ENCODE measurements at regions not wholly inside any gene's neighbourhood (a gene's known extent, or its start where the extent isn't known, plus 50 kb on each side); places are given as distances from the start of the nearest gene placed in this dataset.

DNA sequence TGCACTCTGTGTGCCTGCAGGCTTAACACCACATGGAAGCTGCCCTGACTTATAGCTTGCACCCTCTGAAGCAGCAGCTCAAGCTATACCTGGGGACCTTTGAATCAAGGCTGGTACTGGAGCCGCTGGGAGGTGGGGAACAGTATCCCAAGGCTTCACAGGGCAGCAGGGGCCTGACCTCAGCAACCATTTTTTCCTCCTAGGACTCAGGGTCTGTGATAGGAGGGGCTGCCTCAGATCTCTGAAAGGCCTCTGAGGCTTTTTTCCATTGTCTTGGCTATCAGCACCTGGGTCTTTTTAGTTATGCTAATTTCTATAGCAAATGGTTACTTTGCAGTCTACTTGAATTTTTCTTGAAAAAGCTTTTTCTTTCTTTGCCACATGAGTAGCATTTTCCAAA lies 80.2 kb upstream of the OPRM1 start:
- no peak for DNase-seq
- TF ChIP-seq, protein P1, sequence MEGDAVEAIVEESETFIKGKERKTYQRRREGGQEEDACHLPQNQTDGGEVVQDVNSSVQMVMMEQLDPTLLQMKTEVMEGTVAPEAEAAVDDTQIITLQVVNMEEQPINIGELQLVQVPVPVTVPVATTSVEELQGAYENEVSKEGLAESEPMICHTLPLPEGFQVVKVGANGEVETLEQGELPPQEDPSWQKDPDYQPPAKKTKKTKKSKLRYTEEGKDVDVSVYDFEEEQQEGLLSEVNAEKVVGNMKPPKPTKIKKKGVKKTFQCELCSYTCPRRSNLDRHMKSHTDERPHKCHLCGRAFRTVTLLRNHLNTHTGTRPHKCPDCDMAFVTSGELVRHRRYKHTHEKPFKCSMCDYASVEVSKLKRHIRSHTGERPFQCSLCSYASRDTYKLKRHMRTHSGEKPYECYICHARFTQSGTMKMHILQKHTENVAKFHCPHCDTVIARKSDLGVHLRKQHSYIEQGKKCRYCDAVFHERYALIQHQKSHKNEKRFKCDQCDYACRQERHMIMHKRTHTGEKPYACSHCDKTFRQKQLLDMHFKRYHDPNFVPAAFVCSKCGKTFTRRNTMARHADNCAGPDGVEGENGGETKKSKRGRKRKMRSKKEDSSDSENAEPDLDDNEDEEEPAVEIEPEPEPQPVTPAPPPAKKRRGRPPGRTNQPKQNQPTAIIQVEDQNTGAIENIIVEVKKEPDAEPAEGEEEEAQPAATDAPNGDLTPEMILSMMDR (IDR thresholded peaks at IDR 0.05), result no peak
- TF ChIP-seq POLR2A (IDR thresholded peaks at IDR 0.05), result no peak
- Histone ChIP-seq H3K36me3 (no peaks in the 10 kb centered on the region), H3K4me3 (no peak overlapping the region), H3K27ac (no peak overlapping the region), H3K9me3 (no peaks in the 10 kb centered on the region), H3K27me3 (no peaks in the 10 kb centered on the region), H3K4me1 (no peaks in the 10 kb centered on the region)
- intact Hi-C loops (cut with DNase I; ENCODE audit: low total_unique reads), result no loop called here

DNA sequence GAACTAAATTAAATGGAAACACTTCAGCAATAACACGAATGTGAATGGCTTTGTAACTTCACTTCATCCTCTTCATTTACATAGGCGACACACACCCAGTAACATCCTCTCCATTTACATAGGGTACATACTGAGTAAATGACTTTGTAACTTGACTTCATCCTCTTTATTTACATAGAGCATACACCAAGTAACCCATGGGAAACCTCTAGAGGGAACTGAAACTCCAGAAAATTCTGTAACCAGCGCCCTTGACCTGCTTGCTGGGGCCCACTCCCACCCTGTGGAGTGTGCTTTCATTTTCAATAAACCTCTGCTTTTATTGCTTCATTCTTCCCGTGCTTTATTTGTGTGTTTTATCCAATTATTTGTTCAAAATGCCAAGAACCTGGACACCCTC lies 81.6 kb upstream of the OPRM1 start:
- no peaks in the 10 kb centered on the region for H3K36me3 ChIP-seq
- intact Hi-C loops (cut with DNase I; ENCODE audit: low total_unique reads), result no loop called here
- no peaks in the 10 kb centered on the region for H3K9me3 ChIP-seq
- no peak overlapping the region for H3K4me3 ChIP-seq
- no peak for DNase-seq
- TF ChIP-seq, protein P1 (IDR thresholded peaks at IDR 0.05), result no peak
- TF ChIP-seq POLR2A (IDR thresholded peaks at IDR 0.05), result no peak
- no peak overlapping the region for H3K27ac ChIP-seq
- no peaks in the 10 kb centered on the region for H3K4me1 ChIP-seq
- no peaks in the 10 kb centered on the region for H3K27me3 ChIP-seq

DNA sequence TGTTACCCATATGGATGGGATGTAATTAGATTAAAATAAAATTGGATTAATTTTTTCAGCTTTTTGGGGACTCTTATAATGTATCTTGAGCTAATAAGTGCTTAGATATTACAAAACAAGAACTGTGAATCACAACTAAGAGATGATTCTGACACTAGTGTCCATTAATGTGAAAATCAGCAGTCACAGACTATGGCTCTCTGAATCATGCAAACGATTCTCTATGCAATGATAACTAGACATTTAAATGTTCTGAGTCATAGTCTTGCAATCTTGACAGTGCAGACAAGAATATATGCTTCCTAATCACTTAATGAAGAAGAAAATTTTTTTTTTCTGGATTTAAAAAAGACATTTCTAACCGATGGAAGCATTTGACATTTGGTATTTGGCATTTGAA lies 82.2 kb upstream of the OPRM1 start:
- H3K4me1 ChIP-seq, result no peaks in the 10 kb centered on the region
- H3K27ac ChIP-seq, result no peak overlapping the region
- DNase-seq, result no peak
- intact Hi-C loops (cut with DNase I; ENCODE audit: low total_unique reads), result no loop called here
- TF ChIP-seq, protein P1 (IDR thresholded peaks at IDR 0.05), result no peak
- TF ChIP-seq POLR2A (IDR thresholded peaks at IDR 0.05), result no peak
- H3K36me3 ChIP-seq, result no peaks in the 10 kb centered on the region
- no peaks in the 10 kb centered on the region for H3K27me3 ChIP-seq
- H3K9me3 ChIP-seq, result no peaks in the 10 kb centered on the region
- no peak overlapping the region for H3K4me3 ChIP-seq

GRCh38 chr6:153949616-153950015 lies 89.4 kb upstream of the OPRM1 start:
- intact Hi-C loops (cut with DNase I; ENCODE audit: low total_unique reads), result no loop called here

GRCh38 chr6:153947808-153948447 lies 91.1 kb upstream of the OPRM1 start:
- intact Hi-C loops (cut with DNase I; ENCODE audit: low total_unique reads), result no loop called here
- no peaks in the 10 kb centered on the region for H3K4me1 ChIP-seq
- H3K27me3 ChIP-seq, result no peaks in the 10 kb centered on the region
- no peak for DNase-seq
- TF ChIP-seq, protein P1 (IDR thresholded peaks at IDR 0.05), result peak; percentile 42 to 64 (median 50)
- no peak for TF ChIP-seq POLR2A (IDR thresholded peaks at IDR 0.05)
- no peaks in the 10 kb centered on the region for H3K36me3 ChIP-seq
- no peaks in the 10 kb centered on the region for H3K9me3 ChIP-seq
- no peak overlapping the region for H3K4me3 ChIP-seq
- no peak overlapping the region for H3K27ac ChIP-seq

More at GRCh38 chr6:153949616-153950015, 89.4 kb upstream of the OPRM1 start:
- Histone ChIP-seq H3K9me3 (no peaks in the 10 kb centered on the region), H3K4me1 (no peaks in the 10 kb centered on the region), H3K4me3 (no peak overlapping the region), H3K36me3 (no peaks in the 10 kb centered on the region), H3K27me3 (no peaks in the 10 kb centered on the region), H3K27ac (no peak overlapping the region)
- TF ChIP-seq, protein P1 (IDR thresholded peaks at IDR 0.05), result no peak
- no peak for TF ChIP-seq POLR2A (IDR thresholded peaks at IDR 0.05)
- no peak for DNase-seq
